ENCODE measurements at regions not wholly inside any gene's neighbourhood (a gene's known extent, or its start where the extent isn't known, plus 50 kb on each side); places are given as distances from the start of the nearest gene placed in this dataset.

GRCh38 chr9:88196142-88196790, 58.0 kb upstream of the SPATA31C2 start:
- H3K27me3 Mint-ChIP-seq, result peaks cover 14% of the 10 kb centered on the region
- DNase-seq, result no peak

DNA sequence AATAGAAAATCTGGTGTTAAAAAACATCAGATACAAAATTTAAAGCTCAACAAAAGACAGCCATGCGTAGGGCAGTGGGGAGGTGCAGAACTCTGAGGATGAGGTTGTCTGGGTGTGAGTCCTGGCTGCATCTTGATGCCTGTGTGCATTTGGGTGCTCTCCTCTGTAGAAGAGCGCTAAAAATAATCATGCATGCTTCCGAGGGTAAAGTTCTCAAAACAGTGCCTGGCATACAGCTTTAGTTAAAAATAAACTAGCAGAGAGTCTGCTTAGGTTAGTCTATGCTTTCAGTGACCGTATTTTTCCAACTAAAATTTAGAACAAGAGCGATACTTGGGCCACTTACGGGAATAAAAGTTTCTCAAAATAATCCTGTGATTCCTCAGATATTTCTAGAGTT, 55.5 kb upstream of the SPATA31C2 start:
- peaks cover 23% of the 10 kb centered on the region for H3K27me3 Mint-ChIP-seq
- no peak overlapping the region for H3K27ac Mint-ChIP-seq
- H3K4me1 Mint-ChIP-seq, result no peaks in the 10 kb centered on the region
- CTCF ChIA-PET, result no interaction called here
- peaks cover 3% of the 10 kb centered on the region for H3K9me3 Mint-ChIP-seq
- no peak for DNase-seq
- H3K36me3 Mint-ChIP-seq, result no peaks in the 10 kb centered on the region
- H3K4me3 Mint-ChIP-seq, result no peak overlapping the region

More at GRCh38 chr9:88196142-88196790, 58.0 kb upstream of the SPATA31C2 start:
- H3K9me3 Mint-ChIP-seq, result no peaks in the 10 kb centered on the region
- H3K4me1 Mint-ChIP-seq, result no peaks in the 10 kb centered on the region
- no peak overlapping the region for H3K4me3 Mint-ChIP-seq
- no peaks in the 10 kb centered on the region for H3K36me3 Mint-ChIP-seq
- H3K27ac Mint-ChIP-seq, result no peak overlapping the region
- CTCF ChIA-PET, result no interaction called here

DNA sequence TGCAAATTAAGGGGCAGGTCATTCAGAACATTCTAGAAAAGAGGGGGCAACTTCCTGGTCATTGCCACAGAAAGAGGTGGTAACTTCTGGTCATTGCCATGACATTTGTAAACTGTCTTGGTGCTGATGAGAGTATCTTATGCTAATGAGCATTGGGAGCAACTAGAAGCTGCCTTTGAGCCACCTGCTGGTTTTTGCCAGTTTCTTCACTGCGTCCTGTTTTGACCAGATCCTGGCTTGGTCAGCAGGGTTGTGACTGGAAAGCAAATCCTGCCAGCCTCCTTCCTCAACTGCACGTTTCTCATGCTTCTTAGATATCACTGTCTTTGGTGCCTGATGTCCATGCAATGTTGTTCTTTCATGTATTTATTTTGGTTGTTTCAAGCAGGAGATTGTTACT, 53.2 kb upstream of the SPATA31C2 start:
- H3K9me3 Mint-ChIP-seq, result peaks cover 3% of the 10 kb centered on the region
- no peak overlapping the region for H3K4me3 Mint-ChIP-seq
- no peak overlapping the region for H3K27ac Mint-ChIP-seq
- CTCF ChIA-PET, result no interaction called here
- no peak for DNase-seq
- H3K27me3 Mint-ChIP-seq, result peaks cover 20% of the 10 kb centered on the region
- H3K36me3 Mint-ChIP-seq, result no peaks in the 10 kb centered on the region
- no peaks in the 10 kb centered on the region for H3K4me1 Mint-ChIP-seq

- Mint-ChIP-seq H3K27me3 (peaks cover 27% of the 10 kb centered on the region), H3K9me3 (peaks cover 3% of the 10 kb centered on the region), H3K4me1 (no peaks in the 10 kb centered on the region), H3K4me3 (no peak overlapping the region), H3K36me3 (no peaks in the 10 kb centered on the region), H3K27ac (no peak overlapping the region)
- CTCF ChIA-PET, result no interaction called here
- DNase-seq, result no peak
Observed at GRCh38 chr9:88189371-88189770, 51.1 kb upstream of the SPATA31C2 start.
